Gastroesophageal sphincter (tissue), 4 donors: ENCODE measurements at regions not wholly inside any gene's neighbourhood (a gene's known extent, or its start where the extent isn't known, plus 50 kb on each side); places are given as distances from the start of the nearest gene placed in this dataset.

Source experiments
- ATAC-seq: fragments of 150-250 bp; one replicate; pipeline ENCODE4 v1.9.1; 2016; ENCODE audit warnings: mild to moderate bottlenecking, moderate library complexity
- H3K27ac ChIP-seq, 4 donors: fragments of 200-600 bp; sonication (generic) in 3 of 4; 1 replicate in 3 of 4; 2 replicates in 1 of 4; pipeline ENCODE4 v1.5.1; 2016 to 2019
- H3K27me3 ChIP-seq: fragments of 200-600 bp; sonication (generic); one replicate; pipeline ENCODE4 v1.5.1; 2019
- H3K36me3 ChIP-seq, 2 donors: fragments of 200-600 bp; sonication (generic); one replicate each; pipeline ENCODE4 v1.5.1; 2019; ENCODE audit warnings: control low read depth in 1 of 2
- H3K4me1 ChIP-seq, 3 donors: fragments of 200-600 bp; sonication (generic); 1 replicate in 2 of 3; 2 replicates in 1 of 3; pipeline ENCODE4 v1.5.1; 2016 to 2019; ENCODE audit warnings: control low read depth in 2 of 3
- H3K4me3 ChIP-seq, 2 donors: fragments of 200-600 bp; sonication (generic); one replicate each; pipeline ENCODE4 v1.5.1; 2019; ENCODE audit warnings: mild to moderate bottlenecking in 1 of 2, moderate library complexity in 1 of 2
- H3K9me3 ChIP-seq, 3 donors: fragments of 200-600 bp; sonication (generic); one replicate each; pipeline ENCODE4 v1.5.1; 2017 to 2019; ENCODE audit warnings: control low read depth in 2 of 3
- CTCF ChIP-seq, 4 experiments: fragments of 200-600 bp in 2 of 4; fragments of 450-650 bp in 2 of 4; sonication (generic) in 1 of 4; IDR thresholded peaks; one replicate each; pipeline ENCODE4 v1.5.1; 2017 to 2019; ENCODE audit warnings: antibody characterized with exemption in 4 of 4, mild to moderate bottlenecking in 2 of 4, moderate library complexity in 2 of 4
- EP300 ChIP-seq: sonication (generic); formaldehyde crosslinking; IDR thresholded peaks from one replicate; pipeline ENCODE4 v1.6.1; 2017; ENCODE audit warnings: antibody characterized with exemption, mild to moderate bottlenecking
- POLR2A ChIP-seq, 2 donors: fragments of 450-650 bp; IDR thresholded peaks; one replicate each; pipeline ENCODE4 v1.6.1; 2017; ENCODE audit warnings: antibody characterized with exemption in 2 of 2, mild to moderate bottlenecking in 2 of 2, moderate library complexity in 1 of 2
- POLR2AphosphoS5 ChIP-seq: sonication (generic); formaldehyde crosslinking; IDR thresholded peaks from one replicate; pipeline ENCODE4 v1.6.1; 2017; ENCODE audit warnings: antibody characterized with exemption
- WGBS, 2 donors: methylation state at CpG; one replicate each; pipeline ENCODE4 v1.1.5; 2018; ENCODE audit warnings: low coverage in 1 of 2; 5-methylcytosine and 5-hydroxymethylcytosine counted together

- no peak overlapping the region for H3K27ac ChIP-seq
- H3K4me1 ChIP-seq, result no peaks in the 10 kb centered on the region
- H3K27me3 ChIP-seq, result no peaks in the 10 kb centered on the region
- 81 to 83% methylated on average over 4 of the region's 4 CpGs for WGBS, 2 donors
- no peaks in the 10 kb centered on the region for H3K36me3 ChIP-seq
- ATAC-seq, result no peak
- no peak overlapping the region for H3K4me3 ChIP-seq
- no peaks in the 10 kb centered on the region for H3K9me3 ChIP-seq
- TF ChIP-seq POLR2A (IDR thresholded peaks at IDR 0.05), result no peak
- no peak for TF ChIP-seq POLR2AphosphoS5
- TF ChIP-seq EP300, result no peak
- TF ChIP-seq CTCF (IDR thresholded peaks at IDR 0.05), result no peak
These were observed 250.1 kb upstream of the BOD1L1 start for GRCh38 chr4:13877626-13878025.

GRCh38 chr4:13881892-13882291 lies 254.4 kb upstream of the BOD1L1 start:
- Histone ChIP-seq H3K27me3 (no peaks in the 10 kb centered on the region), H3K27ac (no peak overlapping the region), H3K9me3 (no peaks in the 10 kb centered on the region), H3K4me1 (no peaks in the 10 kb centered on the region), H3K4me3 (no peak overlapping the region), H3K36me3 (no peaks in the 10 kb centered on the region)
- TF ChIP-seq CTCF (IDR thresholded peaks at IDR 0.05) (no peak), POLR2A (IDR thresholded peaks at IDR 0.05) (no peak), EP300 (no peak), POLR2AphosphoS5 (no peak)
- no peak for ATAC-seq
- WGBS, 2 donors, result 40 to 67% methylated on average over 1 to 4 of the region's 4 CpGs

GRCh38 chr4:13887010-13887409 lies 259.5 kb upstream of the BOD1L1 start:
- TF ChIP-seq POLR2AphosphoS5, result no peak
- TF ChIP-seq CTCF (IDR thresholded peaks at IDR 0.05), result no peak
- TF ChIP-seq EP300, result no peak
- TF ChIP-seq POLR2A (IDR thresholded peaks at IDR 0.05), result no peak
- 65 to 77% methylated on average over 2 of the region's 2 CpGs for WGBS, 2 donors
- Histone ChIP-seq H3K9me3 (no peaks in the 10 kb centered on the region), H3K27ac (no peak overlapping the region), H3K4me3 (no peak overlapping the region), H3K36me3 (no peaks in the 10 kb centered on the region), H3K4me1 (peaks cover 0 to 3% (median 0%) of the 10 kb centered on the region in 3 donors), H3K27me3 (no peaks in the 10 kb centered on the region)
- ATAC-seq, result no peak

- 0 to 20% methylated on average over 1 of the region's 1 CpG for WGBS, 2 donors
- Histone ChIP-seq H3K27ac (no peak overlapping the region), H3K4me1 (peaks cover 0 to 3% (median 0%) of the 10 kb centered on the region in 3 donors), H3K27me3 (no peaks in the 10 kb centered on the region), H3K4me3 (no peak overlapping the region), H3K9me3 (no peaks in the 10 kb centered on the region), H3K36me3 (no peaks in the 10 kb centered on the region)
- no peak for ATAC-seq
- TF ChIP-seq POLR2AphosphoS5 (no peak), EP300 (no peak), POLR2A (IDR thresholded peaks at IDR 0.05) (no peak), CTCF (IDR thresholded peaks at IDR 0.05) (no peak)
These were observed 260.6 kb upstream of the BOD1L1 start for GRCh38 chr4:13888112-13888511.

GRCh38 chr4:13891544-13891939 lies 264.0 kb upstream of the BOD1L1 start:
- H3K27me3 ChIP-seq, result no peaks in the 10 kb centered on the region
- no peak overlapping the region for H3K4me3 ChIP-seq
- peaks cover 0 to 3% (median 0%) of the 10 kb centered on the region in 3 donors for H3K4me1 ChIP-seq
- H3K9me3 ChIP-seq, result no peaks in the 10 kb centered on the region
- no peaks in the 10 kb centered on the region for H3K36me3 ChIP-seq
- no peak for ATAC-seq
- H3K27ac ChIP-seq, result no peak overlapping the region
- 67 to 91% methylated on average over 3 to 5 of the region's 6 CpGs for WGBS, 2 donors
- TF ChIP-seq POLR2AphosphoS5 (no peak), CTCF (IDR thresholded peaks at IDR 0.05) (no peak), EP300 (no peak), POLR2A (IDR thresholded peaks at IDR 0.05) (no peak)
